ENCODE measurements at regions not wholly inside any gene's neighbourhood (a gene's known extent, or its start where the extent isn't known, plus 50 kb on each side); places are given as distances from the start of the nearest gene placed in this dataset.

DNA sequence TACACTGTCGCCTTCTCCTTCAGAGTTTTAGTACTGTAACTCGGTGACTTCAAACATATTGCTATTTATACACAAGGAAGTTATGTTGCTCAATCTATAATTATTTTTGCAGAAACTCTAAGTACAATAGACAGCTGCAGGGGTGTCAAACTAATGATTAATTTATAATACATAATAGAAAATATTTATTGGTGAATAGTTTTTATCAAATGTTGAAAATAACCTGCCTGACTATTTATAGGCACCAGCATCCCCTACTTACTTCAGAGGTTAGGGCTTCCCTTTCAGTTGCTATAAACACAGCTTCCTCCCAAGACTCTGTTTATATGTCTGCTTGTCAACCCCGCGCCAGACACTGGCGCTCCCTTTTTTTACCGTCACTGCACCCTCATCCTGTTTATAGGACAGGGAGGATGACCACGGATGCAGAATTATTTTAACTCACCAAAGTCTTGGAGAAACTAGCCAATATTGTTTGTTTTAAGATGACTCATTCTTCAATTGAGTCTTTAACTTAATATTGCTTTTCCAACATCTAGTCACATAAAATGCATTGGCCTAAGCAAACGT is 225.0 kb downstream of the ALDH8A1 start:
- no peak overlapping the region for H3K27ac Mint-ChIP-seq (ENCODE audit: unreplicated experiment)
- no peaks in the 10 kb centered on the region for H3K27me3 Mint-ChIP-seq (ENCODE audit: unreplicated experiment)
- peaks cover 9% of the 10 kb centered on the region for H3K4me1 Mint-ChIP-seq (ENCODE audit: low read depth, unreplicated experiment)
- TF ChIP-seq, protein P1, sequence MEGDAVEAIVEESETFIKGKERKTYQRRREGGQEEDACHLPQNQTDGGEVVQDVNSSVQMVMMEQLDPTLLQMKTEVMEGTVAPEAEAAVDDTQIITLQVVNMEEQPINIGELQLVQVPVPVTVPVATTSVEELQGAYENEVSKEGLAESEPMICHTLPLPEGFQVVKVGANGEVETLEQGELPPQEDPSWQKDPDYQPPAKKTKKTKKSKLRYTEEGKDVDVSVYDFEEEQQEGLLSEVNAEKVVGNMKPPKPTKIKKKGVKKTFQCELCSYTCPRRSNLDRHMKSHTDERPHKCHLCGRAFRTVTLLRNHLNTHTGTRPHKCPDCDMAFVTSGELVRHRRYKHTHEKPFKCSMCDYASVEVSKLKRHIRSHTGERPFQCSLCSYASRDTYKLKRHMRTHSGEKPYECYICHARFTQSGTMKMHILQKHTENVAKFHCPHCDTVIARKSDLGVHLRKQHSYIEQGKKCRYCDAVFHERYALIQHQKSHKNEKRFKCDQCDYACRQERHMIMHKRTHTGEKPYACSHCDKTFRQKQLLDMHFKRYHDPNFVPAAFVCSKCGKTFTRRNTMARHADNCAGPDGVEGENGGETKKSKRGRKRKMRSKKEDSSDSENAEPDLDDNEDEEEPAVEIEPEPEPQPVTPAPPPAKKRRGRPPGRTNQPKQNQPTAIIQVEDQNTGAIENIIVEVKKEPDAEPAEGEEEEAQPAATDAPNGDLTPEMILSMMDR (IDR thresholded peaks at IDR 0.05; ENCODE audit: unreplicated experiment): no peak
- H3K9me3 Mint-ChIP-seq (ENCODE audit: low read depth, unreplicated experiment): no peaks in the 10 kb centered on the region
- BruUV-seq (replicated peaks): no TSS peak
- intact Hi-C loops (cut with micrococcal nuclease; ENCODE audit: unreplicated experiment): no loop called here
- no peaks in the 10 kb centered on the region for H3K36me3 Mint-ChIP-seq (ENCODE audit: insufficient read depth, unreplicated experiment)
- H3K4me3 Mint-ChIP-seq (ENCODE audit: low read depth, unreplicated experiment): no peak overlapping the region
- CTCF ChIA-PET: interaction anchor here (1.3 kb wide), 1 partner anchor 52 kb away, joined by 3 read pairs; no protein-coding TSS in a partner anchor
- no peak for DNase-seq

DNA sequence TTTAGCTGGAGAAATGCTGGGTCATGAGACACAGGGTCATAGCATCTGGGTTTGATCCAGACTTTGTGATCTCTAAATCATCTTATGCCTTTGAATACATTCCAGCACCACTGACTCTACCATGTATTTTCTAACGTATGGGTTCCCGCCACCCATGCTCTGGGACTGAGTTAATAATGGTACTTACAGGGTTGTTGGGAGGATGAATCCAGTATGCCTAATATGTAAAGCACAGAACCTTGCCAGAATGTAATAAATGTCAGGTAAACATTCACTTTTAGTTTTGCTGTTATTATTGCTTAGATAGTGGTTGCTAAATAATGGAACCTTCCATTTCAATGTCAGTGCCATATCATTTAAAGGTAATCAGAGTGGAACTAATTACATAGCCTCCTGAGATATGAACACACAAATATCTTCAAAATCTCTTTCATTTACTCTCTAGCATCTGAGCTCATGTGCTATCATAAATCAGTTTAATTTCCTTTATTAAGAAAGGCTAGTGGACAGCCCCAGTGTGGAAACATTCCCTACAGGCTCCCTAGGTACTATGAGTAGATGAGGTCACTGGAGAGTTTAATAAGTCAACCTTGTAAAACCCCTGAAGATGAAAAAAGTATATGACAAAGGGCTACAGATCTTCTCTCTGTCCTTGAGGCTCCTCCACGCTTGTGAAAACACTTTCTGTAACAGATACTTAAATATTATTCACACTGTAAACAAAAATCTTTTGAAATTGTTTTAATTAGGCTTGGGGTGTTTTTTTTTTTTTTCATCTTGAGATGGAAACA is 226.6 kb downstream of the ALDH8A1 start:
- no peaks in the 10 kb centered on the region for H3K9me3 Mint-ChIP-seq (ENCODE audit: low read depth, unreplicated experiment)
- no peak for DNase-seq
- no peak overlapping the region for H3K4me3 Mint-ChIP-seq (ENCODE audit: low read depth, unreplicated experiment)
- no peak overlapping the region for H3K27ac Mint-ChIP-seq (ENCODE audit: unreplicated experiment)
- TF ChIP-seq, protein P1 (IDR thresholded peaks at IDR 0.05; ENCODE audit: unreplicated experiment): no peak
- H3K36me3 Mint-ChIP-seq (ENCODE audit: insufficient read depth, unreplicated experiment): no peaks in the 10 kb centered on the region
- intact Hi-C loops (cut with micrococcal nuclease; ENCODE audit: unreplicated experiment): no loop called here
- peaks cover 9% of the 10 kb centered on the region for H3K4me1 Mint-ChIP-seq (ENCODE audit: low read depth, unreplicated experiment)
- CTCF ChIA-PET: interaction anchor here (0.5 to 0.6 kb wide), 2 partner anchors 13 to 216 kb away, joined by 3 to 5 read pairs; no protein-coding TSS in a partner anchor
- BruUV-seq (replicated peaks): no TSS peak
- H3K27me3 Mint-ChIP-seq (ENCODE audit: unreplicated experiment): no peaks in the 10 kb centered on the region

DNA sequence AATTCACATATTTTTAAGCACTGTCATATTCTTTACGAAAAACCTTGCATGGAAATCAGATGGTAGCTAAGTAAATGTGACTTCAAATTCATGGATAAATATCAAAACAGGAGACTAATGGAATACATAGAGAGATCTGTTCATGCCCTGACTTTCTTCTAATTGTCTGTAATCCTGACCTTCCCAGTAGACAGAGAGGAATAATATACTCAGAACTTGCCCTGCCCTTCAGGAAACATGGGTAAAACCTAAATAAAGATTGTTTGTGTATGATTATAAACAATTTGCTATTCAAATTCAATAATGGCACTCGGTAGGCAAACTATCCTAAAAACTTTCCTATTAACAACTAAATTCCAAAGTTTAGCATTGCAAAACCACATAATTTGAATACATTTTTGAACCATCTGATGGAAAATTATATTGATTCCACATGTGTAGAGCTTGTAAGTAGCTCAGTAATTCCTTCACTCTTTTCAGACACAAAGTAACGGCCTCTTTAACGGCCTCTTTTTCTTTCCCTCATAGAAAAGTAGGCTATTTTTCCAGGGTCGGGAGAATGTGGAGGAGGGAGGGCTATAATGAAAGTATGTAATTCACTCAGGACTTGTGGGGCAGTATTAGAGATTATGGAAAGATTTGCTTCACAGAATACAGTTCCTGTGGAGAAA is 227.6 kb downstream of the ALDH8A1 start:
- CTCF ChIA-PET: interaction anchor here (0.5 kb wide), 1 partner anchor 12 kb away, joined by 5 read pairs; no protein-coding TSS in a partner anchor
- no peak for DNase-seq
- Mint-ChIP-seq H3K9me3 (ENCODE audit: low read depth, unreplicated experiment) (no peaks in the 10 kb centered on the region), H3K4me3 (ENCODE audit: low read depth, unreplicated experiment) (no peak overlapping the region), H3K27me3 (ENCODE audit: unreplicated experiment) (no peaks in the 10 kb centered on the region), H3K4me1 (ENCODE audit: low read depth, unreplicated experiment) (peaks cover 9% of the 10 kb centered on the region), H3K36me3 (ENCODE audit: insufficient read depth, unreplicated experiment) (no peaks in the 10 kb centered on the region), H3K27ac (ENCODE audit: unreplicated experiment) (no peak overlapping the region)
- intact Hi-C loops (cut with micrococcal nuclease; ENCODE audit: unreplicated experiment): no loop called here
- TF ChIP-seq, protein P1 (IDR thresholded peaks at IDR 0.05; ENCODE audit: unreplicated experiment): no peak
- no TSS peak for BruUV-seq (replicated peaks)

DNA sequence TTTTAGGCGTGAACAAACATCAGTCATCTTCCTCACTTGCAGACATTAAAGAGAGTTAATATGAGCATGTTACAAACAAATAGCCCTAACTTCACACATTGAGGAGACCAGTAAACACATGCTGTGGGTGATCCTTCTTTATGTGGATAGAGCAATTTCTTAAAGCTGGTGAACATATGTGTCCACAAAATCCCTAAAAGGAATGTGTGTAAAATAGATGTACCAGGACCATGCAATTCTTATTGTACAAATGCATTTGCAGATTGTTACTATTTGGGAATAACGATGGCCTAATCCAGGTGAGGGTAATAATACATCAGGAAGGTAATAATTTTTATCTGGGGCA is 228.9 kb downstream of the ALDH8A1 start:
- no peak for DNase-seq
- H3K36me3 Mint-ChIP-seq (ENCODE audit: insufficient read depth, unreplicated experiment): no peaks in the 10 kb centered on the region
- no peak overlapping the region for H3K4me3 Mint-ChIP-seq (ENCODE audit: low read depth, unreplicated experiment)
- H3K9me3 Mint-ChIP-seq (ENCODE audit: low read depth, unreplicated experiment): no peaks in the 10 kb centered on the region
- intact Hi-C loops (cut with micrococcal nuclease; ENCODE audit: unreplicated experiment): no loop called here
- CTCF ChIA-PET: no interaction called here
- H3K27ac Mint-ChIP-seq (ENCODE audit: unreplicated experiment): no peak overlapping the region
- no peaks in the 10 kb centered on the region for H3K27me3 Mint-ChIP-seq (ENCODE audit: unreplicated experiment)
- H3K4me1 Mint-ChIP-seq (ENCODE audit: low read depth, unreplicated experiment): peaks cover 9% of the 10 kb centered on the region
- no TSS peak for BruUV-seq (replicated peaks)
- TF ChIP-seq, protein P1 (IDR thresholded peaks at IDR 0.05; ENCODE audit: unreplicated experiment): no peak
